Endothelial cell (in vitro differentiated cells): ENCODE measurements at regions not wholly inside any gene's neighbourhood (a gene's known extent, or its start where the extent isn't known, plus 50 kb on each side); places are given as distances from the start of the nearest gene placed in this dataset.

Experiments
- DNase-seq: peaks from one replicate; pipeline ENCODE4 v3.0.0; 2021; ENCODE audit warnings: low spot score
- H3K27ac Mint-ChIP-seq: one replicate; pipeline ENCODE4 v1.8.0; 2021; ENCODE audit warnings: mixed read lengths, inconsistent platforms; ENCODE audit not compliant: unreplicated experiment
- H3K27me3 Mint-ChIP-seq: one replicate; pipeline ENCODE4 v1.8.0; 2021; ENCODE audit warnings: mild to moderate bottlenecking, moderate library complexity, mixed read lengths, inconsistent platforms; ENCODE audit not compliant: unreplicated experiment
- H3K36me3 Mint-ChIP-seq: one replicate; pipeline ENCODE4 v1.8.0; 2021; ENCODE audit warnings: mild to moderate bottlenecking, low read depth, mixed read lengths, inconsistent platforms; ENCODE audit not compliant: unreplicated experiment
- H3K4me1 Mint-ChIP-seq: one replicate; pipeline ENCODE4 v1.8.0; 2021; ENCODE audit warnings: mild to moderate bottlenecking, mixed read lengths, inconsistent platforms; ENCODE audit not compliant: unreplicated experiment
- H3K4me3 Mint-ChIP-seq: one replicate; pipeline ENCODE4 v1.8.0; 2021; ENCODE audit warnings: mild to moderate bottlenecking, mixed read lengths, inconsistent platforms; ENCODE audit not compliant: unreplicated experiment
- H3K9me3 Mint-ChIP-seq: one replicate; pipeline ENCODE4 v1.8.0; 2021; ENCODE audit warnings: mixed read lengths, inconsistent platforms; ENCODE audit not compliant: unreplicated experiment
- TF ChIP-seq, protein P1 (sequence below): fragments of 200-600 bp; sonication (generic); IDR thresholded peaks from one replicate; pipeline ENCODE4 v1.5.0; 2021; ENCODE audit warnings: antibody characterized with exemption; ENCODE audit not compliant: unreplicated experiment

DNA sequence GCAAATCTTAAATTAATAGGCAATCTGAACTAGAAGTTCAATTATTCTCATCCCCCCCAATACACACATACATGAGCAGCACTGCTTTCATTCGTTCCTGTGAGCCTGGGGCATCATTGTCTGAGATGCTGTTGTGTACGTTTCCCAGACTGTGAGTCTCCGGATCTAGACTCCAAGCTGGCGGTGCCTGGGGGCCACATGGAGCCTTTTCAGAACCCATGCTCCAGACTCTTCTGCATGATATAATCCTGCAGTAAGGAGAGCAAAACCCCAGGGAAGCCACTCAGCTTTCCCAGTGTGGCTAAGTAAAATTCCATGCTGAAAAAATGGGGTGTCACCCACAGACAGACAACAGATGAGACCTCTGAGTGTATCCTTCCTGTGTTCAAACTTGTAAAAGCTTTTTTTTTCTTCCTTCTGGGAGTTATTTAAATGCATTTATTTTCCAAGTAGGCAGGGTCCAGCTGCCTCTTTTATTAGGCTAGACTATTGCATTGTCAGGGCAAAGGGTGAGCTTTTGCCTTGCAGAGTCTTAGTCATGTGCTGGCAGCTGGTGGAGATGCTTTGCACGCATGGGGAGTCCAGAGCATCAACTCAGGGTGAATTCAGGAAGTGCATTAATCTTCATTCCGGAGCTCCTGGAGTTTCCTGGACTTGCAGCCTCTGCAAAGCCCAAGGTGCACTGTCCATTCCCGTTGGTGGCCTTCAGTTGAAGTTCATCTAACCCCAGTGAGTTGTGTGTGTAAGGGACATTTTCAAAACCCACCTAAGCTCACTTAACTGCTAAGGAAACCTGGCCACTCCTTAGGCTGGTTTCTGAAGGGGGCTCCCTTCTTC, 185.7 kb upstream of the ADO start:
- Mint-ChIP-seq H3K36me3 (peaks cover 4% of the 10 kb centered on the region), H3K27me3 (peaks cover 8% of the 10 kb centered on the region), H3K4me3 (no peak overlapping the region), H3K9me3 (no peaks in the 10 kb centered on the region), H3K27ac (no peak overlapping the region), H3K4me1 (peaks cover 33% of the 10 kb centered on the region)
- DNase-seq = no peak
- TF ChIP-seq, protein P1, sequence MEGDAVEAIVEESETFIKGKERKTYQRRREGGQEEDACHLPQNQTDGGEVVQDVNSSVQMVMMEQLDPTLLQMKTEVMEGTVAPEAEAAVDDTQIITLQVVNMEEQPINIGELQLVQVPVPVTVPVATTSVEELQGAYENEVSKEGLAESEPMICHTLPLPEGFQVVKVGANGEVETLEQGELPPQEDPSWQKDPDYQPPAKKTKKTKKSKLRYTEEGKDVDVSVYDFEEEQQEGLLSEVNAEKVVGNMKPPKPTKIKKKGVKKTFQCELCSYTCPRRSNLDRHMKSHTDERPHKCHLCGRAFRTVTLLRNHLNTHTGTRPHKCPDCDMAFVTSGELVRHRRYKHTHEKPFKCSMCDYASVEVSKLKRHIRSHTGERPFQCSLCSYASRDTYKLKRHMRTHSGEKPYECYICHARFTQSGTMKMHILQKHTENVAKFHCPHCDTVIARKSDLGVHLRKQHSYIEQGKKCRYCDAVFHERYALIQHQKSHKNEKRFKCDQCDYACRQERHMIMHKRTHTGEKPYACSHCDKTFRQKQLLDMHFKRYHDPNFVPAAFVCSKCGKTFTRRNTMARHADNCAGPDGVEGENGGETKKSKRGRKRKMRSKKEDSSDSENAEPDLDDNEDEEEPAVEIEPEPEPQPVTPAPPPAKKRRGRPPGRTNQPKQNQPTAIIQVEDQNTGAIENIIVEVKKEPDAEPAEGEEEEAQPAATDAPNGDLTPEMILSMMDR = no peak

DNA sequence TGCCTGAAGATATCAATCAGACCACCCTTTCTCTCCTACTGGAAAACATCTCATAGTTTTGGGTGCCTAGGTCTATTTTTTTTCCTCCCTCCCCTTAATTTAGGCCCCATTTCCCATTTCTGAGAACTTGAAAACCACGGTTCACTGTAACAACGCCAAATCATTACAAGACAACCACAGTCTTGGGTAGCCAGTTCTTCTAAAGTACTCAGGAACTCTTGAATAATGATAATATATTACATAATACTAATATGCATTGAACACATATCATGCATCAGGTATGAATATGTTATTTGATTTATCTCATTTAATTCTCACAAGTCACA, 185.1 kb upstream of the ADO start:
- H3K36me3 Mint-ChIP-seq = peaks cover 4% of the 10 kb centered on the region
- TF ChIP-seq, protein P1 = no peak
- H3K27me3 Mint-ChIP-seq = peaks cover 8% of the 10 kb centered on the region
- no peak for DNase-seq
- no peaks in the 10 kb centered on the region for H3K9me3 Mint-ChIP-seq
- no peak overlapping the region for H3K4me3 Mint-ChIP-seq
- H3K27ac Mint-ChIP-seq = no peak overlapping the region
- H3K4me1 Mint-ChIP-seq = peaks cover 30% of the 10 kb centered on the region

DNA sequence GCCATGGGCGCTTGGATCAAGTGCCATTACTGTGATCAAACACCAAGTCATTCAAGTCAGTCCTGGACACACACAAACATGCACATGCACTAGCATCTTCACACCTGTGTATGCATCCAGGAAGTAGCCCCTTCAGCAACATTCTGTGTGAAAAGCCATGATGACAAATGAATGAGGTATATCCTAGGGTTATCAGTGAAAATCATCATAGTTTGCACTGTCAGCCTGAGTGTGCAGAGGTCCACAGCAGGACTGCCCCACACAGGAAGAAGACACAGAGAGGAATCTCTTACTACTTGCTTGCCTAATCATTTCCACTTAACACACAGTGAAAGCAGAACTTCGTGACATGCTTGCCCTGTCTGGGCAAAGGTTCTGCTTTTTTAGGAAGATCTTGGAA, 184.0 kb upstream of the ADO start:
- H3K9me3 Mint-ChIP-seq = no peaks in the 10 kb centered on the region
- TF ChIP-seq, protein P1 = no peak
- no peak overlapping the region for H3K27ac Mint-ChIP-seq
- peaks cover 4% of the 10 kb centered on the region for H3K36me3 Mint-ChIP-seq
- no peak for DNase-seq
- peaks cover 29% of the 10 kb centered on the region for H3K4me1 Mint-ChIP-seq
- peaks cover 10% of the 10 kb centered on the region for H3K27me3 Mint-ChIP-seq
- H3K4me3 Mint-ChIP-seq = no peak overlapping the region

DNA sequence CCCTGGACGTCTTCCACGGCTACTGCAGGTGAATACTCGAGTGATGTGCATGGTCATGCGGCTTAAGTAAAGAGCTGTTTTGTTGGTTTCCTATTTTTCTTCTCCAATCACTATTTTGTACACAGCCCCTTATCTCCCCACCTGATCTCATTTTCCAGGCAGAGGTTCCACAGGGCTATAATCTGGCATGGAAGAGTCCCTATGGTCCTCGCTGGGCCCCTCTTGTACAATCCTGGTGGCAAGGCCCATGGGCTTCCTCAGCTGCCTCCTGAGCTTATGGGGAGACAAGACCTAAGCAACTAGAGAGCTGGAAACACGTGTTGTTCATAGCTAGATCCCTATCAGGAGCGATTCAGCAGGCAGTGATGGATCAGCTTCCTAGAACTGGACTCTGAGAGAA, 181.3 kb upstream of the ADO start:
- TF ChIP-seq, protein P1 = no peak
- no peak for DNase-seq
- Mint-ChIP-seq H3K4me1 (peaks cover 11% of the 10 kb centered on the region), H3K36me3 (no peaks in the 10 kb centered on the region), H3K4me3 (no peak overlapping the region), H3K27me3 (peaks cover 3% of the 10 kb centered on the region), H3K9me3 (no peaks in the 10 kb centered on the region), H3K27ac (no peak overlapping the region)

DNA sequence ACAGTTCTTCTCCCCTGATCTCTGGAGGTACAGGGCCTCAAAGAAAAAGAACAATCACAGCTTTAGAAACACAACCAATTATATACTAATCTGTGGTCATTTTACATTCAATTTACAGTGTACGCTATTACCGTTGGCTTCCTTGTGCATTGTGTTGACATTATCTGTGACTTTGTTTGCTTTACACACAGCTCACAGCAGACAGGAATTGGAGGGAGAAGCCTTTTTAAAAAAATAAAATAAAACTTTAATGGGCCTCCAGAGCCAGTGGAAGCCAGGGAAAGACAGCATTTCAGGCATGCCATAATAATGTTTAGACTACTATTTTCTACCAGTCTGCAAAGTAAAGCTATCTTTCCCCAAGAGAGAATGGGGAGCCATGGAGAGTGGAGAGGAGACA, 179.0 kb upstream of the ADO start:
- Mint-ChIP-seq H3K36me3 (no peaks in the 10 kb centered on the region), H3K4me3 (no peak overlapping the region), H3K4me1 (peaks cover 5% of the 10 kb centered on the region), H3K9me3 (no peaks in the 10 kb centered on the region), H3K27me3 (peaks cover 3% of the 10 kb centered on the region), H3K27ac (no peak overlapping the region)
- DNase-seq = no peak
- TF ChIP-seq, protein P1 = no peak
